Ovary (tissue), 7 donors: ENCODE measurements at regions not wholly inside any gene's neighbourhood (a gene's known extent, or its start where the extent isn't known, plus 50 kb on each side); places are given as distances from the start of the nearest gene placed in this dataset.

Experiments
- DNase-seq, 5 donors: peaks; one replicate each; pipeline ENCODE4 v3.0.0-alpha.2; 2019 to 2020
- H3K27ac ChIP-seq, 2 donors: fragments of 200-600 bp; one replicate each; pipeline versions ENCODE4 v1.5.1 to v1.8.0; 2019 to 2022
- H3K27me3 ChIP-seq: fragments of 200-600 bp; one replicate; pipeline ENCODE4 v1.8.0; 2022
- H3K36me3 ChIP-seq: fragments of 200-600 bp; sonication (generic); one replicate; pipeline ENCODE4 v1.5.1; 2019
- H3K4me1 ChIP-seq: one replicate; pipeline ENCODE4 v1.8.1; 2013; ENCODE audit warnings: mild to moderate bottlenecking, moderate library complexity; ENCODE audit not compliant: insufficient read depth
- H3K4me3 ChIP-seq: fragments of 200-600 bp; sonication (generic); one replicate; pipeline ENCODE4 v1.5.1; 2017
- H3K9me3 ChIP-seq, 2 donors: fragments of 200-600 bp in 1 of 2; sonication (generic) in 1 of 2; one replicate each; pipeline versions ENCODE4 v1.5.1 to v1.8.1; 2013 to 2019; ENCODE audit warnings: mild to moderate bottlenecking in 1 of 2, moderate library complexity in 1 of 2
- CTCF ChIP-seq, 3 donors: fragments of 450-650 bp in 2 of 3; fragments of 200-600 bp in 1 of 3; IDR thresholded peaks; one replicate each; pipeline versions ENCODE4 v1.5.1 to v1.8.0; 2016 to 2022; ENCODE audit warnings: antibody characterized with exemption in 3 of 3, mild to moderate bottlenecking in 1 of 3
- EP300 ChIP-seq: sonication (generic); formaldehyde crosslinking; IDR thresholded peaks from one replicate; pipeline ENCODE4 v1.6.1; 2017; ENCODE audit warnings: antibody characterized with exemption
- POLR2A ChIP-seq: fragments of 450-650 bp; IDR thresholded peaks from one replicate; pipeline ENCODE4 v1.6.1; 2017; ENCODE audit warnings: antibody characterized with exemption, mild to moderate bottlenecking, moderate library complexity
- WGBS, 3 donors: extraction: QIAGEN DNeasy Blood & Tissue Kit in 1 of 3; methylation state at CpG; one replicate each; pipeline versions ENCODE4 v1.1.5 to v1.1.7; 2013 to 2017; 5-methylcytosine and 5-hydroxymethylcytosine counted together
- intact Hi-C, 4 donors: fragments of 100-400 bp; cut with DNase I; formaldehyde crosslinking; loops; one replicate each; pipeline versions ENCODE4 v1.11.0 to v1.15.1; 2022 to 2023
- donor health status: DM: no; HTN: no; CAD: no; lungs with moderate emphysema.
- donor health status: DM: no; HTN: no; CAD: no.
- donor health status: Bipolar disorder and iron deficiency.
- donor health status: DM: no; HTN: no; CAD: no.
- donor health status: DM: yes; HTN: yes; CAD: no.

- H3K36me3 ChIP-seq = no peaks in the 10 kb centered on the region
- no peaks in the 10 kb centered on the region for H3K9me3 ChIP-seq
- no peak overlapping the region for H3K4me3 ChIP-seq
- no peak for DNase-seq
- TF ChIP-seq EP300 (no peak), CTCF (IDR thresholded peaks at IDR 0.05) (no peak), POLR2A (no peak)
- intact Hi-C loops = no loop called here
- no peaks in the 10 kb centered on the region for H3K27me3 ChIP-seq
- H3K4me1 ChIP-seq = no peaks in the 10 kb centered on the region
- no peak overlapping the region for H3K27ac ChIP-seq
- WGBS, 3 donors = 55 to 64% (median 64%) methylated on average over 4 of the region's 4 CpGs
Measured at GRCh38 chr1:199857108-199857507, 170.4 kb upstream of the NR5A2 start.

GRCh38 chr1:199857516-199857915 is 170.0 kb upstream of the NR5A2 start:
- H3K9me3 ChIP-seq = no peaks in the 10 kb centered on the region
- no peak overlapping the region for H3K4me3 ChIP-seq
- TF ChIP-seq EP300 = no peak
- no peak for TF ChIP-seq POLR2A
- no peak for TF ChIP-seq CTCF (IDR thresholded peaks at IDR 0.05)
- 80 to 92% (median 88%) methylated on average over 1 of the region's 1 CpG for WGBS, 3 donors
- no peak for DNase-seq
- H3K27ac ChIP-seq = no peak overlapping the region
- H3K4me1 ChIP-seq = no peaks in the 10 kb centered on the region
- H3K36me3 ChIP-seq = no peaks in the 10 kb centered on the region
- no peaks in the 10 kb centered on the region for H3K27me3 ChIP-seq
- intact Hi-C loops = no loop called here

- Histone ChIP-seq H3K9me3 (no peaks in the 10 kb centered on the region), H3K27me3 (no peaks in the 10 kb centered on the region), H3K36me3 (no peaks in the 10 kb centered on the region), H3K4me3 (no peak overlapping the region), H3K27ac (no peak overlapping the region), H3K4me1 (no peaks in the 10 kb centered on the region)
- intact Hi-C loops = no loop called here
- WGBS, 3 donors = 64 to 72% (median 70%) methylated on average over 4 of the region's 4 CpGs
- TF ChIP-seq CTCF (IDR thresholded peaks at IDR 0.05) (no peak), EP300 (no peak), POLR2A (no peak)
- no peak for DNase-seq
Measured at GRCh38 chr1:199858171-199858570, 169.3 kb upstream of the NR5A2 start.

- Histone ChIP-seq H3K4me3 (no peak overlapping the region), H3K27me3 (no peaks in the 10 kb centered on the region), H3K27ac (no peak overlapping the region), H3K4me1 (no peaks in the 10 kb centered on the region), H3K36me3 (no peaks in the 10 kb centered on the region), H3K9me3 (no peaks in the 10 kb centered on the region)
- intact Hi-C loops = no loop called here
- no peak for DNase-seq
- TF ChIP-seq POLR2A (no peak), EP300 (no peak), CTCF (IDR thresholded peaks at IDR 0.05) (no peak)
- WGBS, 3 donors = 66 to 75% (median 69%) methylated on average over 1 of the region's 1 CpG
Measured at GRCh38 chr1:199858856-199859255, 168.7 kb upstream of the NR5A2 start.

- WGBS, 3 donors = 19 to 37% (median 30%) methylated on average over 3 of the region's 3 CpGs
Measured at GRCh38 chr1:199859491-199859933, 168.0 kb upstream of the NR5A2 start.

More at GRCh38 chr1:199859491-199859933, 168.0 kb upstream of the NR5A2 start:
- no peaks in the 10 kb centered on the region for H3K9me3 ChIP-seq
- no peaks in the 10 kb centered on the region for H3K27me3 ChIP-seq
- H3K4me1 ChIP-seq = no peaks in the 10 kb centered on the region
- intact Hi-C loops = no loop called here
- H3K36me3 ChIP-seq = no peaks in the 10 kb centered on the region
- no peak overlapping the region for H3K27ac ChIP-seq
- H3K4me3 ChIP-seq = no peak overlapping the region
- no peak for DNase-seq
- TF ChIP-seq POLR2A = no peak
- no peak for TF ChIP-seq CTCF (IDR thresholded peaks at IDR 0.05)
- no peak for TF ChIP-seq EP300
